ENCODE measurements at regions not wholly inside any gene's neighbourhood (a gene's known extent, or its start where the extent isn't known, plus 50 kb on each side); places are given as distances from the start of the nearest gene placed in this dataset.

- no peak for TF ChIP-seq SAP130 (CRISPR knock-in tag; IDR thresholded peaks at IDR 0.05; ENCODE audit: low read depth)
Observed at GRCh38 chr1:204817341-204817740, 53.3 kb upstream of the NFASC start (continued).

- POLR2A ChIA-PET, result no interaction called here
Observed at GRCh38 chr1:204818998-204819397, 51.7 kb upstream of the NFASC start.

More at GRCh38 chr1:204818998-204819397, 51.7 kb upstream of the NFASC start:
- Histone ChIP-seq H3K9ac (ENCODE audit: insufficient read depth, low read depth, low read length) (no peak overlapping the region), H3K4me3 (replicated peaks in 1 of 3; ENCODE audit: insufficient read depth in 1 of 3, low read depth in 2 of 3, low read length in 3 of 3) (no peak overlapping the region), H3K27ac (ENCODE audit: extremely low read length, insufficient read depth, low read length) (no peak overlapping the region), H4K20me1 (ENCODE audit: insufficient read depth, low read length) (no peaks in the 10 kb centered on the region), H3K4me2 (ENCODE audit: low read depth, low read length) (no peak overlapping the region), H3K79me2 (ENCODE audit: insufficient read depth, low read length) (no peaks in the 10 kb centered on the region), H3K4me1 (ENCODE audit: insufficient read depth, low read length) (no peaks in the 10 kb centered on the region), H3K36me3 (replicated peaks in 1 of 2; ENCODE audit: control insufficient read depth in 1 of 2, insufficient read depth in 2 of 2, low read length in 2 of 2) (no peaks in the 10 kb centered on the region), H3K9me3 (ENCODE audit: low read length) (no peaks in the 10 kb centered on the region), H3K27me3 (ENCODE audit: control insufficient read depth in 1 of 2, insufficient read depth in 2 of 2, low read length in 2 of 2) (peaks cover 0 to 11% of the 10 kb centered on the region in 2 experiments; a peak in 1 of 5 replicates), H2AFZ (ENCODE audit: low read length) (no peak overlapping the region)
- ATAC-seq (no peak), DNase-seq (ENCODE audit: low spot score) (no peak), FAIRE-seq (no peak)
- CTCF ChIA-PET (ENCODE audit: low intra/inter-chr PET ratio, low total read pairs), result no interaction called here
- in situ Hi-C loops (cut with HindIII; ENCODE audit: extremely low pct_ligation_motif_present, low pct_unique_long_range_greater_than_20kb), result no loop called here
- 0% methylated on average over 2 of the region's 3 CpGs for WGBS (ENCODE audit: low lambda C conversion rate)
- BruUV-seq (replicated peaks), result no TSS peak
- no peak for TF ChIP-seq FOXK1 (CRISPR knock-in tag; IDR thresholded peaks at IDR 0.05; ENCODE audit: borderline replicate concordance, low read depth)
- no peak for TF ChIP-seq ZNF513 (CRISPR knock-in tag; conservative IDR thresholded peaks at IDR 0.05)
- no peak for TF ChIP-seq RFX3 (CRISPR knock-in tag; IDR thresholded peaks at IDR 0.05)
- TF ChIP-seq ZNF24 (IDR thresholded peaks at IDR 0.05), result no peak
- no peak for TF ChIP-seq DZIP1 (CRISPR knock-in tag; IDR thresholded peaks at IDR 0.05)
- TF ChIP-seq ASH2L (IDR thresholded peaks at IDR 0.05; ENCODE audit: insufficient read length, low read depth, low read length), result no peak
- no peak for TF ChIP-seq AFF4 (CRISPR knock-in tag; IDR thresholded peaks at IDR 0.05)
- no peak for TF ChIP-seq TBL1XR1 (IDR thresholded peaks at IDR 0.05; ENCODE audit: borderline replicate concordance, low read length, partially characterized antibody)
- TF ChIP-seq HIVEP1 (CRISPR knock-in tag; IDR thresholded peaks at IDR 0.05), result no peak
- intact Hi-C loops (cut with micrococcal nuclease; ENCODE audit: unreplicated experiment), result no loop called here
